IPS DF 6.9 (cell line): ENCODE measurements at regions not wholly inside any gene's neighbourhood (a gene's known extent, or its start where the extent isn't known, plus 50 kb on each side); places are given as distances from the start of the nearest gene placed in this dataset.

Experiments
- DNase-seq: peaks from one replicate; pipeline ENCODE4 v3.0.0-alpha.2; 2013; ENCODE audit warnings: low read depth, low spot score
- H3K27ac ChIP-seq: one replicate; pipeline ENCODE4 v1.5.1; 2013; ENCODE audit warnings: low read length, control low read depth
- H3K27me3 ChIP-seq: 2 replicates; pipeline ENCODE4 v1.6.1; 2013; ENCODE audit warnings: mild to moderate bottlenecking, low read length; ENCODE audit not compliant: control insufficient read depth, insufficient read depth
- H3K36me3 ChIP-seq: 2 replicates; pipeline ENCODE4 v1.6.1; 2013; ENCODE audit warnings: low read length; ENCODE audit not compliant: control insufficient read depth, insufficient read depth
- H3K4me1 ChIP-seq: 2 replicates; pipeline ENCODE4 v1.6.1; 2013; ENCODE audit warnings: low read length; ENCODE audit not compliant: control insufficient read depth, insufficient read depth
- H3K4me3 ChIP-seq: 2 replicates; pipeline ENCODE4 v1.5.1; 2013; ENCODE audit warnings: mild to moderate bottlenecking, low read length
- H3K9me3 ChIP-seq: 2 replicates; pipeline ENCODE4 v1.6.1; 2013; ENCODE audit warnings: low read length, inconsistent platforms; ENCODE audit not compliant: control insufficient read depth, insufficient read depth
- WGBS: extraction: QIAGEN DNeasy Blood & Tissue Kit; methylation state at CpG from one replicate; pipeline ENCODE4 v1.1.7; 2013; ENCODE audit warnings: mixed read lengths, missing lambda C conversion rate; ENCODE audit not compliant: insufficient read length, insufficient coverage; 5-methylcytosine and 5-hydroxymethylcytosine counted together

DNA sequence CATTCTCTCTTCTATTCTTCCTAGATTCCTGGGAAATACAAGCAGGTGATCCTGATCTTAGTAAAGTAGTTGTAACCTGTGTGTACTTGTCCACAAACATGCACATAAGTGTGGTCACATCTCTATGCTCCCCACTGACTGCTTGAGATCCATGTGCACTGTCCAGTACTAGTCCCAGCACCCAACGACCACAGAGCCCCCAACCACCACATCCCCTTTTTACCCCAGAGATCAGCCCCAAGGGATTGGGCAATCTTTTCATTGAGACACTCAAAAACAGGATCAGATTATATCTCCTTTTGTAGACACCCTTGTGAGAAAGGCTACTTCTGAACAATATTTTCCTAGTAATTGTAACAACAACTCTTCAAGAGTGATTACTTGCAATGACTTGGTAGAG, 240.6 kb downstream of the ACTL7B start:
- H3K4me3 ChIP-seq: no peak overlapping the region
- H3K36me3 ChIP-seq: no peaks in the 10 kb centered on the region
- H3K9me3 ChIP-seq: no peaks in the 10 kb centered on the region
- DNase-seq: no peak
- no peaks in the 10 kb centered on the region for H3K4me1 ChIP-seq
- H3K27ac ChIP-seq: no peak overlapping the region
- WGBS: no CpG with 5 or more reads among the region's 1 CpG
- no peaks in the 10 kb centered on the region for H3K27me3 ChIP-seq

DNA sequence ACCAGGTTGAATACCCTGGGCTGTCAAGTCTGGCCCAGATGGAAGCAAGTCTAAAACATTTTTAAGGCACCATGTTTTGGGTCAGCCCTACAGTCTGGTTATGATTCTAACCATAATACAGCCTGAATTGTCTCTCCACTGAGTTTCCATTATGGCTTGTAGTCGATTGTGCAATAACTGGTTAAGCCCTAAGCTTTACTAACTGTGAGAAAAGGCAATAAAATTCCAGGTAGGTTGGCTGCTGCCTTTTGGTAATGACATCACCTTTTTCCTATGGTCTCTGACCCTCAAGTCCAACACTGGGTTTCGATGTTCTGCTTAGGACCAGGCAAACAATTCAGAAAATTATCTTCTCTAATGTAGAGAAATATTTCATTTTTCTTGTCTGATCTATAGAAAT, 243.3 kb downstream of the ACTL7B start:
- Histone ChIP-seq H3K27me3 (no peaks in the 10 kb centered on the region), H3K9me3 (no peaks in the 10 kb centered on the region), H3K27ac (no peak overlapping the region), H3K36me3 (no peaks in the 10 kb centered on the region), H3K4me1 (no peaks in the 10 kb centered on the region), H3K4me3 (no peak overlapping the region)
- no CpG with 5 or more reads among the region's 2 CpGs for WGBS
- no peak for DNase-seq

DNA sequence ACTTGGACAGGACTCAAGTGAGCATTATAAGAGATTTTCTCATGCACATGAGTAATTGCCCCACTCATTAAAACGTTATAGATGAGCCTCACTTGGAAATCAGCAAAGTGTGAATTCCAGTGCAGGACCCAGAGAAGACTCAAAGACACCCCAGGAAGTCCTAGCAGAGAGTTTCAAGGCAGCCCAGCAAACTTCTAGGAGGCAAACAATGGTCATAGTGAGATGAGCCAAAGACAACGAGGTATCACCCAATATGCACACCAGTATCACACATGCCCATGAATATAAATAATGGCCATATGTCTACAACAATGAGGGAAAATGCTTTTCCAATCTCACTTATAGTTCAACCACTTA, 245.9 kb downstream of the ACTL7B start:
- WGBS: no CpG with 5 or more reads among the region's 2 CpGs
- H3K27ac ChIP-seq: no peak overlapping the region
- H3K4me1 ChIP-seq: no peaks in the 10 kb centered on the region
- H3K27me3 ChIP-seq: no peaks in the 10 kb centered on the region
- H3K9me3 ChIP-seq: no peaks in the 10 kb centered on the region
- H3K36me3 ChIP-seq: no peaks in the 10 kb centered on the region
- no peak for DNase-seq
- H3K4me3 ChIP-seq: no peak overlapping the region

DNA sequence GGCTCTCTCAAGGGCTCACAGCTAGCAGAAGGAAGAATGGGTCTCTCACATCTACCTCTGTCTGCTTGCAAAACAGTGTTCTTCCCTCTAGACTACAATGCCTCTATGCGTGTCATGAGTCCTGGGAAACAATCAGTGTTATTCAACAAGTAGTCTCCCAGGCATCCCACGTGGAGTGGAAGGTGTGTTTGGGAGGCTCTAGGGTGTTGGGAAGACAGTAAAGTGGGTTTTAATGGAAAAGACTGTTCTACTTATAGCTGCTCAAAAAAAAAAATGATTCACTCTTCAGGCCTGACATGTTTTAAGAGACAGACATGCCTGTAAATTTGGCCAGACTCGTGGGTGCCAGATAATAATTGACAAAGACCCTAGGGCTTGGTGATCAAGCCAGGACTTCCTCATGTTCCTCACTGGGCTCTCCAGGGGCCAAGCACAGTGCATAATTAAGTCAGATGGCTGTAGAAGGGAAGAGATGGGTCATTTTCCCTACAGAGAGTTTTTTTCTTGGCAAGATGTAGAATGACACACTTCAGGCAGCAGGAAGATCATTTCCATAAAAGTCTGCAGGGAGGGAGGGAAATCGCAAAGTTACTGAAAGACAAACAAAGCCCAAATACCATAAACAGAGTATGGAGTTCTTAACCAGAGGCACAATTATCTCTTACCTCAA, 246.4 kb downstream of the ACTL7B start:
- no CpG with 5 or more reads among the region's 4 CpGs for WGBS
- Histone ChIP-seq H3K27ac (no peak overlapping the region), H3K9me3 (no peaks in the 10 kb centered on the region), H3K4me1 (no peaks in the 10 kb centered on the region), H3K4me3 (no peak overlapping the region), H3K36me3 (no peaks in the 10 kb centered on the region), H3K27me3 (no peaks in the 10 kb centered on the region)
- DNase-seq: no peak

DNA sequence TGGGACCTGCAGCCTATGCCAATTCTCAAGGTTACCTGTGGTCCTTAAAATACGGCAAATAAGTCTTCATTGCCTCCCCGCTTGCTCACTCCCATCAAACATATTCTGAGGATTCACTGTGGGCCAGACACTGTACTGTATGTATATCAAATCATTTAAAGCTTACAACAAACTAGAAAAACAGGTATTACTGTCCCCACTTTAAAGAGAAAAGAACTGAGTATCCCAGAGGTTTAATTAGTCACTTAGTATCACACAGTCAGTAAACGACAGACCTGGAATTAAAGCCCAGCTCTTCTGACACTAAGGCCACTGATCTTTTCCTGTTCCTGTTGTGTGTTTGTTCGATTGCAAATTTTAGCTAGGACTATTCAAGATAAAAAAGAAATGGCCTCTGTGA, 248.2 kb downstream of the ACTL7B start:
- no peaks in the 10 kb centered on the region for H3K9me3 ChIP-seq
- H3K4me1 ChIP-seq: no peaks in the 10 kb centered on the region
- no peak overlapping the region for H3K27ac ChIP-seq
- WGBS: no CpG with 5 or more reads among the region's 4 CpGs
- no peaks in the 10 kb centered on the region for H3K36me3 ChIP-seq
- no peak overlapping the region for H3K4me3 ChIP-seq
- H3K27me3 ChIP-seq: no peaks in the 10 kb centered on the region
- DNase-seq: no peak

DNA sequence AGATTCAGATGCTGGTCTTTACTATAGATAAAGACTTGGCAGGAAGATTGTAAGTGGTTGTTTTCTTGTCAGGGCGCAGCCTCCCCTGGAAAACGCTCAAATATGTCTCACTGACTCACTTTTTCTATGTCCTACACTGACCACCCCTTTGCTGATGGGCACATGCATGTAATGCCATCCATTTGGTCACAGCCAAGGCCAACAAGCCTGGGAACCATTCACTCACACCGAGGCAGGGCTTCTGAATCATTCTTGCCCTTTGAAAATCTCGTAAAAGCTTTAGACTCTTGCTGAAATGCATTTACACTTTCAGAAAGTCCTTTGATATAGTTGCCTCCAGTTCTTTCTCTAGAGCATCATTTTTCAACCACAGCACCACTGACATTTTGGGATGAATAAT, 249.4 kb downstream of the ACTL7B start:
- no peaks in the 10 kb centered on the region for H3K27me3 ChIP-seq
- no peaks in the 10 kb centered on the region for H3K9me3 ChIP-seq
- no peaks in the 10 kb centered on the region for H3K4me1 ChIP-seq
- WGBS: no CpG with 5 or more reads among the region's 4 CpGs
- DNase-seq: no peak
- H3K27ac ChIP-seq: no peak overlapping the region
- H3K4me3 ChIP-seq: no peak overlapping the region
- H3K36me3 ChIP-seq: no peaks in the 10 kb centered on the region

DNA sequence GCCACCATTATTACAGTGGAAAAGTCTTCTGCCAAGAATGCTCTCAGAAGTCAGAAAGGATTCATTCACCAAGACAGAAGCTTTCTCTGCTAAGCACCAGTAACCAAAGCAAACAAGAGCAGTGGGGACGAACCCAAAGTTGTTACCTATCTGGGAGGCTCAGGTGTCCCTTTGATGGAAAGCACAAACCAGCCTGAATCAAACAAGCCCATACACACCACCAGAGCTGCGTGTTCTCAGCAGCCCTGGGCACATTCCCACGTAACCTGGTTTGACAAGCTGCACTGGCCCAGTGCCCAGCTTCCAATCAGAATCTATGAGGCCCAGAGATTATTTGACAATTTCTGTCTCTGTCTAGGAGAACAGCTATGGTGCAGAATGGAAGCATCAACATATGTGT, 252.6 kb downstream of the ACTL7B start:
- no peaks in the 10 kb centered on the region for H3K36me3 ChIP-seq
- WGBS: no CpG with 5 or more reads among the region's 3 CpGs
- no peak for DNase-seq

DNA sequence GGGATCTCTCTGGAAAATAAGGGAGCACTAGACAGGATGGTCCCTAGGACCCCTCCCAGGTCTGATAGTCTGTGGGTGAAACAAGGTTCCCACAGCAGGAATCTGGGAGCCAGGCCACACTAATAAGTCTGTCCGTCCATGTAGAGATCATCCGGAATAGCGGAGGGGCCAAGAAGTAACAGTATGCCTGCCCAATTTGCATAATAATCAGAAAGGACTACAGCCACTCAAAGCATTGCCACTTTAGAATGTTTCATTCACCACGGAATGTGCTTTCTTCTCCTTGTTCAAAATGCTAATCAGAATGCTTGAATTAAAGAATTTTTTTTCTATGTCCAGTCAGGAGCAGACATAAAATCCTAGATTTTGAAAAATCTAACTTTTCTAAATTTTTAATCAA, 254.9 kb downstream of the ACTL7B start:
- H3K27ac ChIP-seq: no peak overlapping the region
- H3K27me3 ChIP-seq: no peaks in the 10 kb centered on the region
- no peak for DNase-seq
- H3K4me1 ChIP-seq: no peaks in the 10 kb centered on the region; the same call in 1 of the 2 replicates
- H3K4me3 ChIP-seq: no peak overlapping the region
- no peaks in the 10 kb centered on the region for H3K9me3 ChIP-seq
- WGBS: no CpG with 5 or more reads among the region's 4 CpGs
- H3K36me3 ChIP-seq: no peaks in the 10 kb centered on the region

More for the DNA sequence above, 252.6 kb downstream of the ACTL7B start:
- H3K9me3 ChIP-seq: no peaks in the 10 kb centered on the region
- H3K4me1 ChIP-seq: no peaks in the 10 kb centered on the region; the same call in 1 of the 2 replicates
- no peak overlapping the region for H3K4me3 ChIP-seq
- no peak overlapping the region for H3K27ac ChIP-seq
- H3K27me3 ChIP-seq: no peaks in the 10 kb centered on the region

DNA sequence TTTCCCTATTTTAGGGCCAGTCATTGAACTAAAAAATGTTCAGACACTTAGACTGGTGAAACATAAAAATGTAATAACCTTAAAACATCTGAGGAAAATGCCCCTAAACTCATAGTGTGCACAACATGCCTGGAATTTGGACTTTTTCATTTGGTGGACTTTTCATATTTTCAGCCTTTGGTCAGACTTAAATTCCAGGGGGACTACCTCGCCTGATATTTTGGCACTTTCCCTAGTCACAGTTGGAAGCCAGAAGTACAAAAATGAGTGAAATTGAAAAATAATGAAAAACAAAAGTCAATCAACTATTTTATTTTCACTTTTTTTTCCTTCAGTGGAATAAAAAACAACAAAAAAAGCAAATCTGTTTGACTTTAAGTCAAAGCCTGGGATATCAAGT, 256.2 kb downstream of the ACTL7B start:
- DNase-seq: no peak
- no CpG with 5 or more reads among the region's 1 CpG for WGBS
- H3K27ac ChIP-seq: no peak overlapping the region
- no peaks in the 10 kb centered on the region; the same call in 1 of the 2 replicates for H3K4me1 ChIP-seq
- H3K27me3 ChIP-seq: no peaks in the 10 kb centered on the region
- H3K4me3 ChIP-seq: no peak overlapping the region
- no peaks in the 10 kb centered on the region for H3K9me3 ChIP-seq
- H3K36me3 ChIP-seq: no peaks in the 10 kb centered on the region

DNA sequence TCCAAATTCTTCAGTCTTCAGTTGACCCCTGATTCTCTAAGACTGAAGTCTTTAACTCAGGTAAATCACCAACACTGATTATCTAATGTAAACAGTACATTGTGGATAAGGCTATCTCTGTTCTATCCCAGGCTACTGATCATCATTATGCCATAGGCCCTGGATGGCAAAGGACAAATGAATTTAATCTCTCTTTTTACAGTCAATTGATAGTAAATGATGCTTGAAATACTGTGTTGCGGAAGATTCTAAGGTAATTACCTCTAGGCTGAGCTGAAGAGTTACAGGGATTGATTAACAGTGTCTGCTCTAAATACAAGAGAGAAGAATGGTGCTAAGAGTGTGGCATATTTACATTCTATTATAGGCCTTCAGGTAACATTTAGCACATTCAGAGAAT, 264.7 kb downstream of the ACTL7B start:
- DNase-seq: no peak
- H3K4me3 ChIP-seq: no peak overlapping the region
- H3K9me3 ChIP-seq: no peaks in the 10 kb centered on the region
- H3K4me1 ChIP-seq: 0 out of 2 replicates have a peak, but pooled peaks cover 1% of the 10 kb centered on the region
- no peaks in the 10 kb centered on the region for H3K27me3 ChIP-seq
- H3K27ac ChIP-seq: no peak overlapping the region
- H3K36me3 ChIP-seq: no peaks in the 10 kb centered on the region
- WGBS: no CpG with 5 or more reads among the region's 1 CpG

DNA sequence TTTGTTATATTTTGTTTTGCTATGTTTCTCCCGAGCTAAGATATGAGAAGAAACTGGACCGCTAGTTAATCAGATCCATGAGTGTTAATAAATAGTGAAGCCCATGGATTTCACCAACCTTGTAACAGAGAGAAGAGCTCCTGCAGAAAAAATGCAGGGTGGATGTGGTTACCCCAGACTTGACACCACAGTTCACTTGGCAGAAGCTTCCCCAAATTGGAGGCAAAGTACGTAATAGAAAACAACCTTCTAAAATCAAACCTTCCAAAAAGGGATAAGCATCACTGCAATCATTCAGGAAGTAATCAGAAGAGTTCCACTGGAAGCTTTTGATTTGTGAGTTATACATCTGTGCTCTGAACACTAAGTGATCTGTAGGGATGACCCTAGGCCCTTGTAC, 267.5 kb downstream of the ACTL7B start:
- Histone ChIP-seq H3K9me3 (no peaks in the 10 kb centered on the region), H3K4me3 (no peak overlapping the region), H3K27me3 (no peaks in the 10 kb centered on the region), H3K4me1 (0 out of 2 replicates have a peak, but pooled peaks cover 1% of the 10 kb centered on the region), H3K36me3 (no peaks in the 10 kb centered on the region), H3K27ac (no peak overlapping the region)
- no peak for DNase-seq
- no CpG with 5 or more reads among the region's 3 CpGs for WGBS
